ENCODE measurements at regions not wholly inside any gene's neighbourhood (a gene's known extent, or its start where the extent isn't known, plus 50 kb on each side); places are given as distances from the start of the nearest gene placed in this dataset.

DNA sequence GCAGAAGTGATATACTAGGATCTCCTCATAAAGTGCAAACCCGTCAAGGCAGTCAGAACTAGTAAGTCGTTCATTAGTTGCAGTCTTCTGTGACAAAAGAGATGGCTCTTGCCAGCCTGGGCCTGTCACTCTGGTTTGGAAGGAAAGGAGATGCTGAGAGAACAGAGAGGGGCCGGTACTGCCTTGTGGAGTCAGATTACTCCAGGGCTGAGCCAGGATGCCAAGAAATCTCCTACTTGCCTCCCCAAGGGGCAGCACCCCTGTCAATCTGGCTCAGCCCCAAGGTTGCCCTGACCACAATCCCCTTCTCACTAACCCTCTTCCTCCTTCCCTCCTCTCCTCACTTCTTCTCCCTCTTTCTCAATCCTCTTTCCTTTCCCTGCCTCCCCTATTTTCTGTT, 62.9 kb upstream of the ASPRV1 start:
- TF ChIP-seq, protein P1, sequence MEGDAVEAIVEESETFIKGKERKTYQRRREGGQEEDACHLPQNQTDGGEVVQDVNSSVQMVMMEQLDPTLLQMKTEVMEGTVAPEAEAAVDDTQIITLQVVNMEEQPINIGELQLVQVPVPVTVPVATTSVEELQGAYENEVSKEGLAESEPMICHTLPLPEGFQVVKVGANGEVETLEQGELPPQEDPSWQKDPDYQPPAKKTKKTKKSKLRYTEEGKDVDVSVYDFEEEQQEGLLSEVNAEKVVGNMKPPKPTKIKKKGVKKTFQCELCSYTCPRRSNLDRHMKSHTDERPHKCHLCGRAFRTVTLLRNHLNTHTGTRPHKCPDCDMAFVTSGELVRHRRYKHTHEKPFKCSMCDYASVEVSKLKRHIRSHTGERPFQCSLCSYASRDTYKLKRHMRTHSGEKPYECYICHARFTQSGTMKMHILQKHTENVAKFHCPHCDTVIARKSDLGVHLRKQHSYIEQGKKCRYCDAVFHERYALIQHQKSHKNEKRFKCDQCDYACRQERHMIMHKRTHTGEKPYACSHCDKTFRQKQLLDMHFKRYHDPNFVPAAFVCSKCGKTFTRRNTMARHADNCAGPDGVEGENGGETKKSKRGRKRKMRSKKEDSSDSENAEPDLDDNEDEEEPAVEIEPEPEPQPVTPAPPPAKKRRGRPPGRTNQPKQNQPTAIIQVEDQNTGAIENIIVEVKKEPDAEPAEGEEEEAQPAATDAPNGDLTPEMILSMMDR (IDR thresholded peaks at IDR 0.05) = no peak
- TF ChIP-seq TCF7L2 (IDR thresholded peaks at IDR 0.05; ENCODE audit: low read depth, low read length) = no peak

Measured in Panc1 (cell line).